NCI-H2081 (cell line): ENCODE measurements at regions not wholly inside any gene's neighbourhood (a gene's known extent, or its start where the extent isn't known, plus 50 kb on each side); places are given as distances from the start of the nearest gene placed in this dataset.

Experiments
- DNase-seq, 2 experiments: peaks; one replicate each; lab custom pipeline; 2025; lab: John Stamatoyannopoulos, UW

GRCh38 chr20:21653628-21654027 is 51.8 kb upstream of the PAX1 start:
- no peak for DNase-seq

GRCh38 chr20:21643417-21643816 is 62.0 kb upstream of the PAX1 start:
- no peak for DNase-seq

- DNase-seq: peak; percentile 50 to 60
These were observed 64.9 kb upstream of the PAX1 start for GRCh38 chr20:21640556-21640955.

- DNase-seq: no peak
These were observed 71.6 kb upstream of the PAX1 start for GRCh38 chr20:21633829-21634228.

- DNase-seq: no peak
These were observed 72.8 kb upstream of the PAX1 start for GRCh38 chr20:21632735-21633053.

GRCh38 chr20:21632031-21632734 is 73.3 kb upstream of the PAX1 start:
- peak; percentile 9 to 44 for DNase-seq

- DNase-seq: no peak
These were observed 76.7 kb upstream of the PAX1 start for GRCh38 chr20:21628800-21629199.

GRCh38 chr20:21623781-21624094 is 81.7 kb upstream of the PAX1 start:
- no peak for DNase-seq

GRCh38 chr20:21623074-21623780 is 82.2 kb upstream of the PAX1 start:
- DNase-seq: no peak

- no peak for DNase-seq
These were observed 83.2 kb upstream of the PAX1 start for GRCh38 chr20:21622097-21622857.

- DNase-seq: no peak
These were observed 86.6 kb upstream of the PAX1 start for GRCh38 chr20:21618759-21619416.

- peak; percentile 82 to 86 for DNase-seq
These were observed 89.8 kb upstream of the PAX1 start for GRCh38 chr20:21615617-21616080.

GRCh38 chr20:21614980-21615379 is 90.5 kb upstream of the PAX1 start:
- no peak for DNase-seq

- DNase-seq: peak; percentile 75 to 87
These were observed 92.0 kb upstream of the PAX1 start for GRCh38 chr20:21613512-21613911.

GRCh38 chr20:21609981-21610380 is 95.5 kb upstream of the PAX1 start:
- no peak for DNase-seq

GRCh38 chr20:21609221-21609620 is 95.4 kb upstream of the NKX2-2 start:
- no peak for DNase-seq

GRCh38 chr20:21608777-21609176 is 94.9 kb upstream of the NKX2-2 start:
- DNase-seq: no peak

GRCh38 chr20:21607971-21608725 is 94.3 kb upstream of the NKX2-2 start:
- DNase-seq: peak; percentile 84 to 93

GRCh38 chr20:21601799-21602198 is 87.9 kb upstream of the NKX2-2 start:
- DNase-seq: no peak

- DNase-seq: no peak
These were observed 72.8 kb upstream of the NKX2-2 start for GRCh38 chr20:21586682-21587081.

GRCh38 chr20:21583486-21584168 is 69.8 kb upstream of the NKX2-2 start:
- DNase-seq: peak; percentile 86 to 97
